Smooth muscle cell (in vitro differentiated cells): ENCODE measurements at regions not wholly inside any gene's neighbourhood (a gene's known extent, or its start where the extent isn't known, plus 50 kb on each side); places are given as distances from the start of the nearest gene placed in this dataset.
"Not testable (repeated sequence)": the region's sequence is repeated elsewhere in the genome, so short reads cannot be mapped to it uniquely, and the experiment has no call there.

Experiments used
- DNase-seq: peaks from one replicate; lab custom pipeline; 2025; ENCODE audit not compliant: unreplicated experiment; lab: John Stamatoyannopoulos, UW
- H2AFZ ChIP-seq: fragments of 200-600 bp; sonication (generic); 2 replicates; pipeline ENCODE4 v1.6.0; 2016; ENCODE audit warnings: antibody characterized with exemption, low read depth, mild to moderate bottlenecking
- H3F3A ChIP-seq: fragments of 200-600 bp; sonication (generic); 2 replicates; pipeline ENCODE4 v1.6.0; 2017; ENCODE audit warnings: antibody characterized with exemption, low read depth
- H3K27ac ChIP-seq: fragments of 200-600 bp; sonication (generic); 2 replicates; pipeline ENCODE4 v1.5.1; 2016; ENCODE audit warnings: low read depth, mild to moderate bottlenecking
- H3K27me3 ChIP-seq: fragments of 200-600 bp; sonication (generic); 2 replicates; pipeline ENCODE4 v1.6.1; 2016; ENCODE audit warnings: low read depth, mild to moderate bottlenecking
- H3K36me3 ChIP-seq: fragments of 200-600 bp; sonication (generic); 2 replicates; pipeline ENCODE4 v1.5.1; 2016; ENCODE audit warnings: low read depth
- H3K4me1 ChIP-seq: fragments of 200-600 bp; sonication (generic); 2 replicates; pipeline ENCODE4 v1.5.1; 2016; ENCODE audit warnings: low read depth
- H3K4me2 ChIP-seq: fragments of 200-600 bp; sonication (generic); 2 replicates; pipeline ENCODE4 v1.6.0; 2016; ENCODE audit warnings: mild to moderate bottlenecking
- H3K4me3 ChIP-seq: fragments of 200-600 bp; sonication (generic); 2 replicates; pipeline ENCODE4 v1.5.1; 2016; ENCODE audit warnings: mild to moderate bottlenecking
- H3K79me2 ChIP-seq: fragments of 200-600 bp; sonication (generic); 2 replicates; pipeline ENCODE4 v1.6.0; 2016; ENCODE audit warnings: low read depth, mild to moderate bottlenecking
- H3K9ac ChIP-seq: fragments of 200-600 bp; sonication (generic); 2 replicates; pipeline ENCODE4 v1.6.0; 2016; ENCODE audit warnings: low read depth
- H3K9me3 ChIP-seq: fragments of 200-600 bp; sonication (generic); replicated peaks from 2 replicates; pipeline ENCODE4 v1.5.1; 2016; ENCODE audit warnings: low read depth
- H4K20me1 ChIP-seq: fragments of 200-600 bp; sonication (generic); 2 replicates; pipeline ENCODE4 v1.6.0; 2016; ENCODE audit warnings: low read depth
- whole genome bisulfite sequencing: methylation state at CpG from one replicate; pipeline ENCODE4 v1.1.7; 2016; ENCODE audit warnings: low lambda C conversion rate; 5-methylcytosine and 5-hydroxymethylcytosine counted together
- TF ChIP-seq, protein P1 (sequence below): fragments of 200-600 bp; sonication (generic); IDR thresholded peaks from 2 replicates; pipeline ENCODE4 v1.5.1; 2017; ENCODE audit warnings: borderline replicate concordance, mild to moderate bottlenecking, antibody characterized with exemption; ENCODE audit not compliant: insufficient read depth, poor library complexity, severe bottlenecking

DNA sequence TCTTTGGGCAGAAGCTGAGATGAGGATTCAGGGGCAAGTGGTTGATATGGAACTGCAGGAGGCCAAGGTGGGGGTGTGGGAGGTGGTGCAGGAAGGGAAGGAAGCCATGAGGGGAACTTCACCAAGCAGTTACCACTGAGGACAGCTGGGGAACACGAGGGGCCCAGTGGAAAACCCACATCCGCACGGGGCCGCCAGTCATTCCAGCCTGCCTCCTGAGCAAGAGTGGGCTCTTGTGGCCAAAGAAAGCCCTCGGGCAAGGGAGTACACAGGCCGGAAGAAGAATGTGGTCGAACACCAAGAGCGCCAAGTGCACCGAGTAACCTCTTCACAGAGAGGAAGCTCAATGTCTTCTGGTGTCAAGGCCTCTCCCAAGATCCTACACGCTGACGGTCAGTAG lies 252.2 kb upstream of the FOXN3 start:
- DNase-seq = no peak
- WGBS = 98% methylated on average over 11 of the region's 11 CpGs
- TF ChIP-seq, protein P1, sequence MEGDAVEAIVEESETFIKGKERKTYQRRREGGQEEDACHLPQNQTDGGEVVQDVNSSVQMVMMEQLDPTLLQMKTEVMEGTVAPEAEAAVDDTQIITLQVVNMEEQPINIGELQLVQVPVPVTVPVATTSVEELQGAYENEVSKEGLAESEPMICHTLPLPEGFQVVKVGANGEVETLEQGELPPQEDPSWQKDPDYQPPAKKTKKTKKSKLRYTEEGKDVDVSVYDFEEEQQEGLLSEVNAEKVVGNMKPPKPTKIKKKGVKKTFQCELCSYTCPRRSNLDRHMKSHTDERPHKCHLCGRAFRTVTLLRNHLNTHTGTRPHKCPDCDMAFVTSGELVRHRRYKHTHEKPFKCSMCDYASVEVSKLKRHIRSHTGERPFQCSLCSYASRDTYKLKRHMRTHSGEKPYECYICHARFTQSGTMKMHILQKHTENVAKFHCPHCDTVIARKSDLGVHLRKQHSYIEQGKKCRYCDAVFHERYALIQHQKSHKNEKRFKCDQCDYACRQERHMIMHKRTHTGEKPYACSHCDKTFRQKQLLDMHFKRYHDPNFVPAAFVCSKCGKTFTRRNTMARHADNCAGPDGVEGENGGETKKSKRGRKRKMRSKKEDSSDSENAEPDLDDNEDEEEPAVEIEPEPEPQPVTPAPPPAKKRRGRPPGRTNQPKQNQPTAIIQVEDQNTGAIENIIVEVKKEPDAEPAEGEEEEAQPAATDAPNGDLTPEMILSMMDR = no peak

DNA sequence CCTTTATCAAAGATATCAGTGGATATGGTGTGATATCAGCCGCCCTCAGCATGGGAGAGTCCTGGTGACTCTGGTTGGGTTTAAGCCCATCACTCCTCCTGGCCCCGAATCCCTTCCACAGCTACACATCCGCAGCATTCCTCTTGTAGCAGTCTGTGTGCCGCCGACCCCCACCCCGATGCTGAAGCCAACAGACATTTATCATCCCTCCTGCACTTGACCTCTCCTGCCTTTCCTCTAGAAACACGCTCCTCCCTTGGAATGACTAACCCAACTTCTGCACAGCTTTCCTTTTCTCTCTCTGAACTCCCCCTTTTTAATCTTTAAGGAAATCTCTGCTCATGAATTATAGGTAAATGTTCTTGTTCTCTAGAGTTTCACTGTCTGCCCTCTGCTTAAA lies 250.9 kb upstream of the FOXN3 start:
- Histone ChIP-seq H3K27ac (no peak overlapping the region), H3K4me3 (no peak overlapping the region), H3K79me2 (no peaks in the 10 kb centered on the region), H3K27me3 (no peaks in the 10 kb centered on the region), H3K4me2 (no peak overlapping the region), H3K9ac (no peak overlapping the region), H2AFZ (no peak overlapping the region), H3F3A (no peaks in the 10 kb centered on the region), H3K36me3 (no peaks in the 10 kb centered on the region), H3K9me3 (no peaks in the 10 kb centered on the region), H3K4me1 (no peaks in the 10 kb centered on the region), H4K20me1 (no peaks in the 10 kb centered on the region)
- WGBS = 76% methylated on average over 7 of the region's 7 CpGs
- no peak for DNase-seq
- TF ChIP-seq, protein P1 = no peak

More for the DNA sequence above, 252.2 kb upstream of the FOXN3 start:
- Histone ChIP-seq H3K27ac (no peak overlapping the region), H3K79me2 (no peaks in the 10 kb centered on the region), H3K4me3 (no peak overlapping the region), H3K9me3 (no peaks in the 10 kb centered on the region), H3K4me2 (no peak overlapping the region), H4K20me1 (no peaks in the 10 kb centered on the region), H2AFZ (no peak overlapping the region), H3K27me3 (no peaks in the 10 kb centered on the region), H3K36me3 (no peaks in the 10 kb centered on the region), H3K9ac (no peak overlapping the region), H3K4me1 (peaks cover 4% of the 10 kb centered on the region), H3F3A (peaks cover 5% of the 10 kb centered on the region)

DNA sequence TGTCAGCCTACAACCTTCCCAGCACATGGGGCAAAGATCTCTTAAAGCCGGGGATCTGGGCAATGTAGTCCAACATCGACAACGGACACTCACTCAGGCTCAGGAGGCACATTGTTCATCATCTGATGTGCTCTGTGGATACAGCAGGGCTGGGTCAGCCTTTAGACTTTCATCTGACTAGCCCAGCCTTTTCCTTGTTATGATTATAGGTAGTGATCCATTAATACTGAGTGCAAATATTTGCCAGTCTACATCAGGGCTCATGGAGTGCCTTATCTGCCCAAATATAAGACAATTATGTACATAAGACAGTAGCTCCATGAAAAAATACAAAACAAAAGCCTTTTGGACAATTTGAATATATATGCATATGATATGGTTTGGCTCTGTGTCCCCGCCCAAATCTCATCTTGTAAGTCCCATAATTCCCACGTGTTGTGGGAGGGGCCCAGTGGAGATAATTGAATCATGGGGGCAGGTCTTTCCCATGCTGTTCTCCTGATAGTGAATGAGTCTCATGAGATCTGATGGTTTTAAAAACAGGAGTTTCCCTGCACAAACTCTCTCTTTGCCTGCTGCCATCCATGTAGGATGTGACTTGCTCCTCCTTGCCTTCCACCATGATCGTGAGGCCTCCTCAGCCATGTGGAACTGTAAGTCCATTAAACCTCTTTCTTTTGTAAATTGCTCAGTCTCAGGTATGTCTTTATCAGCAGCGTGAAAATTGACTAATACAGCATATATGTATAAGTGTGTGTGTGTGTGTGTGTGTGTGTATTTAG lies 248.5 kb upstream of the FOXN3 start:
- H3K4me3 ChIP-seq, H3K4me1 ChIP-seq, DNase-seq, H3K9me3 ChIP-seq, H3K9ac ChIP-seq, H3K36me3 ChIP-seq, H3K4me2 ChIP-seq, H2AFZ ChIP-seq, H3K27me3 ChIP-seq, H4K20me1 ChIP-seq, H3K79me2 ChIP-seq, H3F3A ChIP-seq, H3K27ac ChIP-seq: not testable (repeated sequence)
- WGBS = 94% methylated on average over 7 of the region's 7 CpGs

DNA sequence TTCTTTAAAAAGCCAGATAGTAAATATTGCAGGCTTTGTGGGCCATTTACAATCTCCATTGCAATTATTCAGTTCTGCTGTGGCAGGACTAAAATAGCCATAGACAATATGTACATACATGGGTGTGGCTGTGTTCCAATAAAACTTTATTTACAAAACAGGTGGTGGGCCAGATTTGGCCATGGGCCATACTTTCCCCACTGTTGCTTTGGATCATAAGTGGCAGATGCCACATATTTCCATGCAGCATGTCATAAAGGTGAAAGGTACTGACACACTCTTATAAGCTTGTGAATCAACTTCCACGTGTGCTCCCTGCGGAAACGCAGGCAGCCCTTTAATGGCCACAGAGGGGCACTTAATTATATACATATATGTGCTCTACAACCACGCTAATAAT lies 244.4 kb upstream of the FOXN3 start:
- Histone ChIP-seq H3K27me3 (no peaks in the 10 kb centered on the region), H2AFZ (no peak overlapping the region), H3K9me3 (no peaks in the 10 kb centered on the region), H3K79me2 (no peaks in the 10 kb centered on the region), H3K36me3 (no peaks in the 10 kb centered on the region), H3K9ac (no peak overlapping the region), H3K27ac (no peak overlapping the region), H3K4me1 (no peaks in the 10 kb centered on the region), H3K4me3 (no peak overlapping the region), H3F3A (no peaks in the 10 kb centered on the region), H3K4me2 (no peak overlapping the region), H4K20me1 (no peaks in the 10 kb centered on the region)
- 92% methylated on average over 4 of the region's 4 CpGs for WGBS
- TF ChIP-seq, protein P1 = no peak
- no peak for DNase-seq

DNA sequence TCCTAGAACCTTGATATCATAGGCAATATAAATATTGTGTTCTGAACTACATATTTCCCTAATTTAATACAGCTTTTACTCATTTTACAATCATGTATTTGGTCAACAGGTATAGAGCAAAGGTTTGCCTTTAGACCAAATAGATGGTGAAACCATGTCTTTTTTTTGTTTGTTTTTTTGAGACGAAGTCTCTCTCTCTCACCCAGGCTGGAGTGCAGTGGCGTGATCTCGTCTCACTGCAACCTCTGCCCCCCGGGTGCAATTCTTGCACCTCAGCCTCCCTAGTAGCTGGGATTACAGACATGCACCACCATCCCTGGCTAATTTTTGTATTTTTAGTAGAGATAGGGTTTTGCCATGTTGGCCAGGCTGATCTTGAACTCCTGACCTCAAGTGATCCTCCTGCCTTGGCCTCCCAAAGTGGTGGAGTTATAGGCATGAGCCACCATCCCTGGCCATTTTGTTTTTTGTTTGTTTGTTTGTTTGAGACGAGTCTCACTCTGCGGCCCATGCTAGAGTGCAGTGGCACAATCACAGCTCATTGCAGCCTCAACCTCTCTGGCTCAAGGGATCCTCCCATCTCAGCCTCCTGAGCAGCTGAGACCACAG lies 243.7 kb upstream of the FOXN3 start:
- H4K20me1 ChIP-seq, H3K4me1 ChIP-seq, DNase-seq, H3K79me2 ChIP-seq, H3K4me3 ChIP-seq, H2AFZ ChIP-seq, H3K9me3 ChIP-seq, H3K9ac ChIP-seq, H3K4me2 ChIP-seq, H3K27me3 ChIP-seq, H3K36me3 ChIP-seq, H3F3A ChIP-seq, H3K27ac ChIP-seq: not testable (repeated sequence)
- 89% methylated on average over 6 of the region's 6 CpGs for WGBS
